NT2/D1 (cell line): ENCODE measurements at regions not wholly inside any gene's neighbourhood (a gene's known extent, or its start where the extent isn't known, plus 50 kb on each side); places are given as distances from the start of the nearest gene placed in this dataset.

Experiments used
- SUZ12 ChIP-seq: IDR thresholded peaks from 2 replicates; pipeline ENCODE4 v1.6.1; 2011; ENCODE audit not compliant: insufficient read length, insufficient read depth; ENCODE audit errors: extremely low read depth
- YY1 ChIP-seq: IDR thresholded peaks from 2 replicates; pipeline ENCODE4 v1.6.1; 2011; ENCODE audit not compliant: insufficient read length, insufficient read depth
- ZNF274 ChIP-seq: IDR thresholded peaks from 2 replicates; pipeline ENCODE4 v1.6.1; 2011; ENCODE audit warnings: mild to moderate bottlenecking, low read depth, low read length

DNA sequence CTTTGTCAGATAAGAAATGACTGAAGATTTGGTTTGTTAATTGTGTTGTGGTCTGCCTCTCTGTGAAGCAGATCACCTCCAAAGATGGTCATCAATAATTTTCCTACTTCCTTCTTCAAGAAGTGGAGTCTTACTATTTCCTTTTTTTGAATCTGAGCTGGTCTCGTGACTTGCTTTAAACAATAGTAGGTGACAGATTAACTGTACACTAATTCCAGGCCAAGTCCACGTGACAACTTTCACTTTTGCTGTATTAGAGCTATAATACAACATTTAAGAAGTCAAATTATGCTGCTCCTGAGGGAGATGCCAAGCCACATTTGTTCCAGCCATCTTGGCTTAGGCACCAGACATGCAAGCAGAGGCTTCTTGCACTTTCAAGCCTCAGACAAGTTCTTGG, 393.8 kb upstream of the GRID2 start:
- TF ChIP-seq ZNF274 (no peak), YY1 (no peak), SUZ12 (no peak)
